ENCODE measurements at regions not wholly inside any gene's neighbourhood (a gene's known extent, or its start where the extent isn't known, plus 50 kb on each side); places are given as distances from the start of the nearest gene placed in this dataset.

DNA sequence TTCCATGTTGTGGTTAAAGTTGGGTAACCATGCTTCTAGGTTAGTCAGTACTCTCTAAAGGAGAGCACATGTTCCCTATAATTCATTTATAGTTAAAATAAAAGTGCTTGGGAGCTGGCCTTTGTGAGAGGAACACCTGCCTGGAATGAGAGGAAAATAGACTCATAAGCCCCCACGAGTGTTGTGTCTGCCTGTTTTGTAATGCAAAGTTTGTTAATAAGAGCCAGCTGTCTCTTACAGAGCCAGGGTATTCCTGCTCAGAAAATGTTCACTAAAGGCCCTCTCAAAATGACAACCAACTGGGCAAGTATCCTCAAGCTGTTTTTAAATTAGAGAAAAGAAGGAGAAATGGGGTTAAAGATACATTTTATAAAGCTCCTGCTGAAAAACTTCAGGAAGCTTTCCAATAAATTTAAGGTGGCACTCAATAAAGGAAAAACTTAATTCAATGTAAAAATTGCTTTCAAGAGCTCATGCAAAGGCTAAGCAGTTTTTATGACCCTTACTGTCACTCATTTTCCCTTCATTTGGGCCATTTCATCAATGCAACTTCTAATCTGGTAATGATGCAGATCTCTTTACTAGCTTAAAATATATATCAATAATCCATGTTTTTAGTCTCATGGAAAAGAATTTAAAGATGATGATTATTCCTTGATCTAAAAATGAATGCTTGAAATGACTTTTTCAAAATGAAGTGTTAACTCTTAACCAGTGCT, 793.6 kb downstream of the STPG2 start:
- TF ChIP-seq, protein P1, sequence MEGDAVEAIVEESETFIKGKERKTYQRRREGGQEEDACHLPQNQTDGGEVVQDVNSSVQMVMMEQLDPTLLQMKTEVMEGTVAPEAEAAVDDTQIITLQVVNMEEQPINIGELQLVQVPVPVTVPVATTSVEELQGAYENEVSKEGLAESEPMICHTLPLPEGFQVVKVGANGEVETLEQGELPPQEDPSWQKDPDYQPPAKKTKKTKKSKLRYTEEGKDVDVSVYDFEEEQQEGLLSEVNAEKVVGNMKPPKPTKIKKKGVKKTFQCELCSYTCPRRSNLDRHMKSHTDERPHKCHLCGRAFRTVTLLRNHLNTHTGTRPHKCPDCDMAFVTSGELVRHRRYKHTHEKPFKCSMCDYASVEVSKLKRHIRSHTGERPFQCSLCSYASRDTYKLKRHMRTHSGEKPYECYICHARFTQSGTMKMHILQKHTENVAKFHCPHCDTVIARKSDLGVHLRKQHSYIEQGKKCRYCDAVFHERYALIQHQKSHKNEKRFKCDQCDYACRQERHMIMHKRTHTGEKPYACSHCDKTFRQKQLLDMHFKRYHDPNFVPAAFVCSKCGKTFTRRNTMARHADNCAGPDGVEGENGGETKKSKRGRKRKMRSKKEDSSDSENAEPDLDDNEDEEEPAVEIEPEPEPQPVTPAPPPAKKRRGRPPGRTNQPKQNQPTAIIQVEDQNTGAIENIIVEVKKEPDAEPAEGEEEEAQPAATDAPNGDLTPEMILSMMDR (conservative IDR thresholded peaks at IDR 0.05; ENCODE audit: low read depth): no peak
- DNase-seq (ENCODE audit: low spot score): no peak
- POLR2A ChIA-PET (ENCODE audit: low non-redundant PET): no interaction called here
- no peak overlapping the region for H3K27ac ChIP-seq
- CTCF ChIA-PET: interaction anchor here (0.6 kb wide), 1 partner anchor 53 kb away, joined by 4 read pairs; no protein-coding TSS in a partner anchor

DNA sequence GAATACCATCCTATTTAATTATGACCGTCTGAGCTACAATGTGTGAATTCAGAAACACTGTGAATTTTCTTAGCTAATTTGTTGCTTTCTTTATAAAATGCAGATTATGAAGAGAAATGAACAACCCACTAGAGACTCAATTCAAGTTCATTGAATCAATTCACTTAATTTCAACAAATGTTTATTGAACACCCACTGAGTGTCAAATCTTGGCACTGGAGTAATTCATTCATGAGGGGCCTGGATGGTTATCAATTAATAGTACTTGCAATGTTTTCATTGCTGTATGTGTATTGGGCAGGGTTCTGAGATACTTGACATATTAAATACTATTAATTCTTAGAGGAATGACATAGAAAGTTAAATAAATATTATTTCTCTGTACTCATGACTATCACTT, 789.4 kb downstream of the STPG2 start:
- no peak for DNase-seq (ENCODE audit: low spot score)
- TF ChIP-seq, protein P1 (conservative IDR thresholded peaks at IDR 0.05; ENCODE audit: low read depth): no peak
- CTCF ChIA-PET: no interaction called here
- H3K27ac ChIP-seq: no peak overlapping the region
- POLR2A ChIA-PET (ENCODE audit: low non-redundant PET): no interaction called here

DNA sequence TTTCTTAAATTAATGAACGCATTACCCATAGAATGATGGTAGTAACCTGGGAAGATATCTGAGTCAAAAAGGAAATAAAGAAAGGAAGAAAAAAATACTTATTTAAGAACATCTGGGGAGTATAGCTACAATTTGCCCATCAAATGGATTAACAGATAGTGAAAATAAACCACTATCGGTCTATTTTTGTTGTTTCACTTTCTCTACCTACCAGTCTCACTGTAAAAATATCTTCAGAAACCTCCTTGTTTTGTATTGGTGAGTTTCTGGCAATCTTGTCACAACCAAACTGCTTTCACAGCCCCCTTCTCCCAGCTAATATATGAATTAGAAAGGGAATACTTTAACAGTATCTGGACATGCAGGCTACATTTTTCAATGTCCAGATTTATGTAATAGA, 783.5 kb downstream of the STPG2 start:
- CTCF ChIA-PET: no interaction called here
- POLR2A ChIA-PET (ENCODE audit: low non-redundant PET): no interaction called here
- H3K27ac ChIP-seq: no peak overlapping the region
- DNase-seq (ENCODE audit: low spot score): no peak
- TF ChIP-seq, protein P1 (conservative IDR thresholded peaks at IDR 0.05; ENCODE audit: low read depth): no peak

DNA sequence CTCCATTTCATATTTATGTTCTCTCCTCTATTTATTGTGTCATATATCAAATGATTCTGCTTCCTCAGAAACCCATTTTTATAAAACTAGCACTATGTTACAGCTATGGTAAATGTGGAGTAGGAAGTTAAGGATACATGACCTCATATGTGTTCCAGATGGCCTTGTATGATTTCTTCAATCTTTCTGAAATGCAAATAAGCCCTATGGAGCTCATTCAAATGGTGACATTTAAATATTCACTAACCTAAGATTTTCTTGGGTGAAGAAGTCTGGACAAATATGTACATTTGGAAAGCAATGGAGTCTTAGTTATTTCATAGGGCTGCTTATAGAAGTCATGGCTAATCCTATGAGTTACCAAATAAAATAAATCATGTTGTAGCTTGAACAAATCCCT, 782.5 kb downstream of the STPG2 start:
- no peak overlapping the region for H3K27ac ChIP-seq
- ChIA-PET POLR2A (ENCODE audit: low non-redundant PET) (no interaction called here), CTCF (interaction anchor here (0.5 kb wide), 1 partner anchor 17 kb away, joined by 3 read pairs; no protein-coding TSS in a partner anchor)
- TF ChIP-seq, protein P1 (conservative IDR thresholded peaks at IDR 0.05; ENCODE audit: low read depth): no peak
- no peak for DNase-seq (ENCODE audit: low spot score)

DNA sequence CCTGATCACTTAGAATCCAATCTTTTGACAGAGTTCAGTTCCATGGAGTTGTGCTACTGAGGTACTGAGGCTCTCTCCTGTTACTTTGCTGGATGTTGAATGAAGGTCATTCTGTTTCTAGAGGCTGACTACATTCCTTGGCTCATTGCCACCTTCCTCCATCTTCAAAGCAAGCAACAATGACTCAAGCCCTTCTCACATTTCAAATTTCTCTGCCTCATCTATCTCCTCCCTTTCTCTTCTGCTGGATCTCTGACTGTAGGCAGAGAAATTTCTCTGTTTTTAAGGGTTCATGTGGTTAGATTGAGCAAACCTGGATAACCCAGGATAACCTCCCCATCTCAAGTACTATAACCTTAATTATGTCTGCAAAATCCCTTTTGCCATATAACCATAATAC, 775.4 kb downstream of the STPG2 start:
- TF ChIP-seq, protein P1 (conservative IDR thresholded peaks at IDR 0.05; ENCODE audit: low read depth): no peak
- H3K27ac ChIP-seq: no peak overlapping the region
- DNase-seq (ENCODE audit: low spot score): peak; percentile 24
- ChIA-PET POLR2A (ENCODE audit: low non-redundant PET) (no interaction called here), CTCF (no interaction called here)

DNA sequence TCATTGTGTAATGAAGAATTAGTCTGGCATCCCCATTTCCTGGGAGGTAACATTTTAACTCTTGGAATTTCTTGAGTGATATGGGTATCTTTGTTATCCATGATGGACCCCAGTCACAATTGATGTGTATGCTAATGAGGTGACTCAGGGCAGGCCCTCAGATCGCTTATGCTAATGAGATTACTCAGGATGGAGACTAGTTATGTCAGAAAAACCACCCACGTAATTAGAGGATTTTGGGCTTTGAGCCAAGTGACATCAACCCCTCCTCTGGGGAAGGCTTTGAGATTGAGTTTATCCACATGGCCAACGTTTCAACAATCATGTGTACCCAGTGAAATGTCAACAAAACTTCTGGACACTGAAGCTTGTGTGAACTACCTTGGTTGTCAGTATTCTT, 772.7 kb downstream of the STPG2 start:
- TF ChIP-seq, protein P1 (conservative IDR thresholded peaks at IDR 0.05; ENCODE audit: low read depth): no peak
- no peak overlapping the region for H3K27ac ChIP-seq
- no peak for DNase-seq (ENCODE audit: low spot score)
- POLR2A ChIA-PET (ENCODE audit: low non-redundant PET): no interaction called here
- CTCF ChIA-PET: interaction anchor here (1.0 kb wide), 1 partner anchor 42 kb away, joined by 3 read pairs; no protein-coding TSS in a partner anchor
